ENCODE measurements at regions not wholly inside any gene's neighbourhood (a gene's known extent, or its start where the extent isn't known, plus 50 kb on each side); places are given as distances from the start of the nearest gene placed in this dataset.

- Mint-ChIP-seq H3K27ac (no peak overlapping the region), H3K4me1 (peaks cover 0 to 16% (median 0%) of the 10 kb centered on the region in 4 donors), H3K36me3 (peaks cover 0 to 3% (median 0%) of the 10 kb centered on the region in 3 donors), H3K9me3 (peaks cover 0 to 9% (median 3%) of the 10 kb centered on the region in 9 donors), H3K4me3 (no peak overlapping the region), H3K27me3 (peaks cover 0 to 11% (median 1%) of the 10 kb centered on the region in 5 donors)
- DNase-seq (no peak), ATAC-seq (no peak)
- POLR2A ChIA-PET: no interaction called here
Observed at GRCh38 chr3:104526901-104527401, 839.8 kb upstream of the ALCAM start.

GRCh38 chr3:104530934-104531333 is 835.8 kb upstream of the ALCAM start:
- peaks cover 0 to 6% (median 1%) of the 10 kb centered on the region in 5 donors for H3K27me3 Mint-ChIP-seq

GRCh38 chr3:104536715-104537114 is 830.0 kb upstream of the ALCAM start:
- DNase-seq: no peak
- POLR2A ChIA-PET: no interaction called here
- Mint-ChIP-seq H3K9me3 (peaks cover 0 to 14% (median 5%) of the 10 kb centered on the region in 9 donors), H3K36me3 (peaks cover 0 to 6% (median 0%) of the 10 kb centered on the region in 3 donors), H3K27me3 (peaks cover 0 to 3% (median 1%) of the 10 kb centered on the region in 5 donors), H3K27ac (no peak overlapping the region), H3K4me3 (no peak overlapping the region), H3K4me1 (no peaks in the 10 kb centered on the region)
- ATAC-seq: no peak

More at GRCh38 chr3:104530934-104531333, 835.8 kb upstream of the ALCAM start:
- ATAC-seq (no peak), DNase-seq (no peak)
- Mint-ChIP-seq H3K4me1 (peaks cover 0 to 6% (median 0%) of the 10 kb centered on the region in 4 donors), H3K9me3 (peaks cover 0 to 20% (median 5%) of the 10 kb centered on the region in 9 donors), H3K27ac (no peak overlapping the region), H3K36me3 (peaks cover 0 to 9% (median 0%) of the 10 kb centered on the region in 3 donors), H3K4me3 (no peak overlapping the region)
- POLR2A ChIA-PET: no interaction called here

GRCh38 chr3:104537323-104537722 is 829.4 kb upstream of the ALCAM start:
- H3K4me1 Mint-ChIP-seq: no peaks in the 10 kb centered on the region
- H3K27ac Mint-ChIP-seq: no peak overlapping the region
- H3K27me3 Mint-ChIP-seq: peaks cover 0 to 3% (median under 1%) of the 10 kb centered on the region in 5 donors
- POLR2A ChIA-PET: no interaction called here
- H3K9me3 Mint-ChIP-seq: peaks cover 0 to 8% (median 2%) of the 10 kb centered on the region in 9 donors
- no peak overlapping the region for H3K4me3 Mint-ChIP-seq
- no peak for ATAC-seq
- no peak for DNase-seq
- peaks cover 0 to 3% (median 0%) of the 10 kb centered on the region in 3 donors for H3K36me3 Mint-ChIP-seq

- no peak for DNase-seq
- Mint-ChIP-seq H3K4me3 (no peak overlapping the region), H3K36me3 (no peaks in the 10 kb centered on the region), H3K27me3 (peaks cover 0 to 8% (median 2%) of the 10 kb centered on the region in 5 donors), H3K4me1 (no peaks in the 10 kb centered on the region), H3K9me3 (no peaks in the 10 kb centered on the region), H3K27ac (no peak overlapping the region)
- POLR2A ChIA-PET: no interaction called here
- ATAC-seq: no peak
Observed at GRCh38 chr3:104546301-104546700, 820.4 kb upstream of the ALCAM start.

- no peaks in the 10 kb centered on the region for H3K4me1 Mint-ChIP-seq
- DNase-seq (no peak), ATAC-seq (no peak)
- H3K36me3 Mint-ChIP-seq: no peaks in the 10 kb centered on the region
- POLR2A ChIA-PET: no interaction called here
- no peaks in the 10 kb centered on the region for H3K9me3 Mint-ChIP-seq
- H3K27me3 Mint-ChIP-seq: peaks cover 0 to 8% (median 2%) of the 10 kb centered on the region in 5 donors
- H3K4me3 Mint-ChIP-seq: no peak overlapping the region
- no peak overlapping the region for H3K27ac Mint-ChIP-seq
Observed at GRCh38 chr3:104547031-104547430, 819.7 kb upstream of the ALCAM start.

GRCh38 chr3:104548401-104548800 is 818.3 kb upstream of the ALCAM start:
- Mint-ChIP-seq H3K36me3 (no peaks in the 10 kb centered on the region), H3K27me3 (peaks cover 0 to 8% (median 2%) of the 10 kb centered on the region in 5 donors), H3K4me3 (no peak overlapping the region), H3K27ac (no peak overlapping the region), H3K4me1 (no peaks in the 10 kb centered on the region), H3K9me3 (no peaks in the 10 kb centered on the region)
- DNase-seq: no peak
- POLR2A ChIA-PET: no interaction called here
- ATAC-seq: no peak

- ATAC-seq (no peak), DNase-seq (no peak)
- POLR2A ChIA-PET: no interaction called here
- H3K36me3 Mint-ChIP-seq: no peaks in the 10 kb centered on the region
- H3K4me1 Mint-ChIP-seq: no peaks in the 10 kb centered on the region
- no peaks in the 10 kb centered on the region for H3K9me3 Mint-ChIP-seq
- peaks cover 0 to 9% (median 2%) of the 10 kb centered on the region in 5 donors for H3K27me3 Mint-ChIP-seq
- no peak overlapping the region for H3K4me3 Mint-ChIP-seq
- no peak overlapping the region for H3K27ac Mint-ChIP-seq
Observed at GRCh38 chr3:104549099-104549714, 817.5 kb upstream of the ALCAM start.

GRCh38 chr3:104553121-104553520 is 813.6 kb upstream of the ALCAM start:
- ATAC-seq (no peak), DNase-seq (no peak)
- POLR2A ChIA-PET: no interaction called here
- Mint-ChIP-seq H3K27me3 (peaks cover 0 to 12% (median 3%) of the 10 kb centered on the region in 5 donors), H3K4me1 (no peaks in the 10 kb centered on the region), H3K4me3 (no peak overlapping the region), H3K9me3 (no peaks in the 10 kb centered on the region), H3K27ac (no peak overlapping the region), H3K36me3 (no peaks in the 10 kb centered on the region)

GRCh38 chr3:104554425-104554824 is 812.3 kb upstream of the ALCAM start:
- H3K27me3 Mint-ChIP-seq: peaks cover 0 to 15% (median under 1%) of the 10 kb centered on the region in 5 donors
- POLR2A ChIA-PET: no interaction called here

GRCh38 chr3:104555728-104556127 is 811.0 kb upstream of the ALCAM start:
- peaks cover 0 to 15% (median 0%) of the 10 kb centered on the region in 5 donors for H3K27me3 Mint-ChIP-seq
- no peaks in the 10 kb centered on the region for H3K9me3 Mint-ChIP-seq
- no peak overlapping the region for H3K4me3 Mint-ChIP-seq
- POLR2A ChIA-PET: no interaction called here
- no peak overlapping the region for H3K27ac Mint-ChIP-seq
- no peaks in the 10 kb centered on the region for H3K4me1 Mint-ChIP-seq
- ATAC-seq: no peak
- no peaks in the 10 kb centered on the region for H3K36me3 Mint-ChIP-seq
- no peak for DNase-seq

More at GRCh38 chr3:104554425-104554824, 812.3 kb upstream of the ALCAM start:
- H3K36me3 Mint-ChIP-seq: no peaks in the 10 kb centered on the region
- DNase-seq: no peak
- ATAC-seq: no peak
- no peak overlapping the region for H3K27ac Mint-ChIP-seq
- H3K9me3 Mint-ChIP-seq: no peaks in the 10 kb centered on the region
- H3K4me3 Mint-ChIP-seq: no peak overlapping the region
- no peaks in the 10 kb centered on the region for H3K4me1 Mint-ChIP-seq

- no peak for ATAC-seq
Observed at GRCh38 chr3:104556372-104557078, 810.2 kb upstream of the ALCAM start.

GRCh38 chr3:104561324-104561723 is 805.4 kb upstream of the ALCAM start:
- POLR2A ChIA-PET: no interaction called here
- H3K36me3 Mint-ChIP-seq: no peaks in the 10 kb centered on the region
- no peaks in the 10 kb centered on the region for H3K4me1 Mint-ChIP-seq
- DNase-seq (no peak), ATAC-seq (no peak)
- no peaks in the 10 kb centered on the region for H3K9me3 Mint-ChIP-seq
- H3K27ac Mint-ChIP-seq: no peak overlapping the region
- H3K4me3 Mint-ChIP-seq: no peak overlapping the region
- H3K27me3 Mint-ChIP-seq: peaks cover 2 to 15% (median 7%) of the 10 kb centered on the region in 5 donors

More at GRCh38 chr3:104556372-104557078, 810.2 kb upstream of the ALCAM start:
- Mint-ChIP-seq H3K27ac (no peak overlapping the region), H3K27me3 (peaks cover 0 to 15% (median 0%) of the 10 kb centered on the region in 5 donors), H3K36me3 (no peaks in the 10 kb centered on the region), H3K4me3 (no peak overlapping the region), H3K4me1 (no peaks in the 10 kb centered on the region), H3K9me3 (no peaks in the 10 kb centered on the region)
- POLR2A ChIA-PET: no interaction called here
- no peak for DNase-seq
